HuH-7.5 (cell line): ENCODE measurements at regions not wholly inside any gene's neighbourhood (a gene's known extent, or its start where the extent isn't known, plus 50 kb on each side); places are given as distances from the start of the nearest gene placed in this dataset.

Source experiments
- DNase-seq: peaks from one replicate; pipeline ENCODE4 v3.0.0; 2011; ENCODE audit warnings: low spot score

DNA sequence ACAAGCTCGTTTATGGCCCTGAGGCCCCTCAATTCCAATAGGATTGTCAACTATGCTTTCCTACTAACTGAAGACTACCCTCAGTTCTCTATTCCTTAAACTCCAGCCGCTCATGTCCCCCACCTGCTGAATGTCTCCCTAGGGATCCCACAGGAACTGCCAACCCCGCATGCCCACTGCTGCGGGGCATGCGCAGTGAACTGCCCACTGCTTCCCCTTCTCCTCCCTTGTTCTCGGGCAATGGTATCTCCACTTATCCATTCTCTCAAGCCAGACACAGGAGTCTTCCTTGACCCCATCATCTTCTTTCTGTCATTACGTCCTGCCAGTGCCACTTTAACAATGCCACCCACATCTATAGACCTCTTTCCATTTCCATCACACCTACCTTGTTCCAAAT, 90.0 kb downstream of the FGF18 start:
- no peak for DNase-seq

- no peak for DNase-seq
Observed at GRCh38 chr5:171512397-171512796, 93.0 kb downstream of the FGF18 start.

DNA sequence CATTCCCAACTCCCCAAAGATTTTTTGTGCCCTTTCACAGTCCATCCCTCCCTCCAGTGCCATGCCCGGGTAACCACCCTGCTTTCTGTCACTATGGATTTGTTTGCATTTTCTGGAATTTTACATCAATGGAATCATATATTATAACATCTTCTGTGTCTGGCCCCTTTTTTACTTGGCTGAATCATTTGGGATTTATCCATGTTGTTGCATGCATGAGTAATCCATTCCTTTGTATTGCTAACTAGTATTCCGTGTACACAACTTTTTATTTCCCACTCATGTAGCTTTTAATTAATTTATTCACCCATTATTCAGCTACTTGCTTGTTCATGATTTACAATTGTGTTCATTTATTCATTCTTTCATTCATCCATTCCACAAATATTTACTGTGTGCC, 94.1 kb downstream of the FGF18 start:
- DNase-seq: no peak

- DNase-seq: no peak
Observed at GRCh38 chr5:171518916-171519315, 99.5 kb downstream of the FGF18 start.

- DNase-seq: no peak
Observed at GRCh38 chr5:171520300-171521174, 101.1 kb downstream of the FGF18 start.

DNA sequence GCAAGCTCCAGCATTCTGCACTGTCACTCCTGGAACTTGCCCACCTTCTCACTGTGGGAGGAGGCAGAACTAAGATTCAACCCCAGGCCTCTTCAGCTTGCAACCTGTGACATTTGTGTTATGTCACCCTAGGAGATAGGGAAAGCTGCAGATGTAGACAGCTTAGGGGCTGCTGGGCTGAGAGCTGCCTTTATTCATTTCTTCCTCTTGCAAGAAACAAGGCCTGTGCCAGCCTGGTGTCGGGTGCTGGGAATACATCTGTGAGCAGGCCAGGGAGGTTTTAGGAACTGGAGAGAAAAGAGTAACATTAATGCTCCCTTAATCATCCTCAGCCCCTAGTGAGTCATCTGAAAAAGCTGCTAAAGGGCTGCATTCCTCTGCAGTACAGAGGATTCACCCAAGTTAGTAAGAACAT, 101.8 kb downstream of the FGF18 start:
- DNase-seq: no peak

DNA sequence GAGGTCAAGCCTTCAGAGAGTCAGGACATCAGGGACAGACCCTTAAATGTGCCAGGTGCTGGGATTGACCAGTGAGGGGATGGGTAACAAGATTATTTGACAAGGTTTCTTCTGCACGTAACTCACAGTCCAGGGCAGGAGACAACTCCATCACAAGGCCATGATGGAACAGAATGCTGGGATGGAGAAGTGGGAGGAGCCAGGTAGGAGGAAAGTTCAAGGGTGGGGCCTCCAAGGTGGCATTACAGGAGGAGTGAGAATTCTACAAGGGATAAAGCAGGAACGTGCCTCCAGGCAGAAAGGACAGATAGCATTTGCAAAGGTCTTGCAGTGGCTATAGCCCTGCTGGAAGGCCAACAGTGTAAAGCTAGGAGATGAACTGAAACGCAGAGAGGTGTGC, 102.2 kb downstream of the FGF18 start:
- DNase-seq: no peak

GRCh38 chr5:171523781-171524180, 104.3 kb downstream of the FGF18 start:
- DNase-seq: no peak

DNA sequence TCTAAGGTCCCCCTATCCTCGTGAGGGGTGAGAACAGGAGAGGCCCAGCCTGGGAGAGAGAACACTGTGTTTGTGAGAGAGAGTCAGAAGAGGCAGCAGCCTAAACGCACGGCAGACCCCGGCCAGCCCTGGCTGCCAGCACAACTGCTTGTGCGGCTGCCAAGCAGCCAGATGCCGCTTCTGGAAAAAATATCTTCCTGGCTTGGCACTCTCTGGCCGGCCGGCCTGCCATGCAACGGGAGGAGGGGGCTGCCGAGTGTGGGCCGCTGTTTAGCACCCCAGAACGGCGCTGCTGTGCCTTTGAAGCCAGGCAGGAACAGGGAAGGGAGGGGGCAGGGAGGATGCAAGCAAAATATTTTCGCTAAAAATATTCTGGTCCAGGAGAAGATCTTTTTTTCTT, 105.0 kb downstream of the FGF18 start:
- DNase-seq: no peak

DNA sequence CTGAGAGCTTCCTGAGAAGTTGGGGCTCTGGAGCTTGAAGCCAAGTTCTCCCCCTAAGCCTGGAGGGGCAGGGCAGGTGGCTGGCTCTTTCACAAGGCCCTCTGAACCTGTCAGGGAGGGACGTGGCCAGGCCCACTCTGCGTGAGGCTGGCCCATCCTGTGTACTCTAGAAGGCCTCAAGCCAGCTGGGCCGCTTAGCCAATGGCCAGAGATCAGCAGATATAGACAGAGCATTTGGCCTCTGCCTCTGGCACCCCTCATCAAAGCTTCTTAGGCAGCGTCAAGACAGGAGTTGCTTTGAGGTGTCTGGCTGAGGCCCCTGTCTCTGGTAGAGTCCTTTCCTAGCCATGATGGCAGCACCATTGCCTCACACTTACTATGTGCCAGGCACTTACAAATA, 105.6 kb downstream of the FGF18 start:
- DNase-seq: no peak

GRCh38 chr5:171528036-171528435, 108.6 kb downstream of the FGF18 start:
- DNase-seq: no peak

- DNase-seq: no peak
Observed at GRCh38 chr5:171528865-171529614, 109.6 kb downstream of the FGF18 start.

- no peak for DNase-seq
Observed at GRCh38 chr5:171531638-171532037, 112.2 kb downstream of the FGF18 start.

DNA sequence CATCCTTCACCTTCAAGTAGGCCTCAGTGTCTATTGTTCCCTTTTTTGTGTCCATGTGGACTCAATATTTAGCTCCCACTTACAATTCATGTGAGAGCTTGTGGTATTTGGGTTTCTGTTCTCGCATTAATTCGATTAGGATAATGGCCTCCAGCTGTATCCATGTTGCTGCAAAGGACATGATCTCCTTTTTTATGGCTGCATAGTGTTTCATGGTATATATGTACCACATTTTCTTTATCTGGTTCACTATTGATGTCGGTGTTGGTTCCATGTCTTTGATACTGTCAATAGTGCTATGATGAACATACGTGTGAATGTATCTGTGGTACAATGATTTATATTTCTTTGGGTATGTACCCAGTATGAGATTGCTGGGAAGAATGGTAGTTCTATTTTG, 113.7 kb downstream of the FGF18 start:
- no peak for DNase-seq

DNA sequence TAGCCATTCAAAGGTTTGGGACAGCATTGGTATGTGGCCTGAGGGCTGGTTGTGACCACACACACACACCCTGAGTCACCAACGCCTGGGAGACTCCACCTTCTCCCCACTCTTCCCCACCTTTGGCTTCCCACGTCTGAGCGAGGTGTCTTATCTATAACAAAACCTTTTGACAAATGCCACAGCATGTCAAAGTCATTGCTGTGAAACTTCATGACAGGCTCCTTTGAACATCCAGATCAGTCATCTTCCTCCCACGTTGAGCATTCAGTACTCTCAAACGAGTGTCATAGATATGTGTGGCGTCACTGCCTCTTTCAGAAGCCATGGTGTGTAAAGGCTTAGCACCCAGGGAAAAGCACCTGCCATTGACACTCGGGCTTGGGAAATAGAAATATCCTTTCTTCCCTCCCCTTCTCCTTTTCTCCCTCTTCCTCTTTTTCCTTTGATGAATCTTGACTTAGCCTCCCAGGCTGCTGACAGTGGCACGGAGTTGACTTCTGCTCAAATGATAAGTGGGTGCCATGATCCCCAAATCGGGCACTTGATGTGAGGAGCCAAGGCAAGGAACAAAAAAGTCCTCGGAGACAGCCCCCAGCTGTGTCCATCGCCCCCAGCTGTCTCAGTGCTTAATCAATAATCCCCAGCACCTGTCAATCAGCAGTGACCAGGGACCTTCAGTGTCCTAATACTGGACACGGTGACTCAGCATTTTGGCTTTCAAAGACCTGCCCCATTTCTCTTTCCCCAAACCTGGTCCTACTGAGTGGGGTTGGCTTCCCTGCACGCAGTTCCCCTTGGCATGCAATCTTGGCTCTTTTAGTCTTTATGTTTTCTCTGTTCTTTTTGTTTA, 114.8 kb downstream of the FGF18 start:
- no peak for DNase-seq

GRCh38 chr5:171535162-171535561, 115.7 kb downstream of the FGF18 start:
- DNase-seq: no peak

DNA sequence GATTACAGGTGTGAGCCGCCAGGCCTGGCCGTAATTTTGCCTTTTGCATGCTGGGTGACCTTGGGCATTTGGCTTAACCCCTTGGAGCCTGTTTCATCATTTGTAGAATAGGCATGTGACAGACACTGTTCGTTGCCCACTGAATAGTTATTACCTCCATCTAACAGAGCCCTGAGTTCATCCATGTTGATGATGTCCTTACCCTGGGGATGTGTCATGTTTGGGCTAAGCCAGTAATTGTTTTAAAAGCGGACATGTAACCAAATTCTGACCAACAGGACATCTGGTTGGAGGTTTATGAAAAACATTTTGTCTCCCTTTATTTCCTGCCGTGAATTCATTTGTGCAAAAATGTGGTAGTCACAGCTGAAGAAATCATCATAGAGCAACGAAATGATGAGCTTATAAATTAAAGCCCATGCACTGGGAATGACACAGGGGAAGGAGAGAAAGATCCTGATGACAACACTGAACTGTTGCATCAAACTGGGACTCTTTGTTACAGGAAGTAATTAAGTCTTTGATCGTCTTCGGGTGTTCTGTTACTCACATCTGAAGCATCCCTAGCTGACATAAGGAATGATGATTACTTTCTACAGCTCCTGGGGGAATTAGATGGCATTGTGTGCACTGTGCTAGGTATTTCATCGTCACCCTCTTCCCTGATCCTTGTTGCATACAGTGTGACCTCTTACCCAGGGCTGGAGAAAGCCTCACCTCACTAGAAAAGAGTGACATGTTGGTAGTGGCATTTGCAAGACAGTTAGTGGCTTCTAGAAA, 117.8 kb downstream of the FGF18 start:
- no peak for DNase-seq

GRCh38 chr5:171537923-171538537, 118.6 kb downstream of the FGF18 start:
- DNase-seq: no peak

- no peak for DNase-seq
Observed at GRCh38 chr5:171538681-171539080, 119.2 kb downstream of the FGF18 start.

GRCh38 chr5:171540865-171541264, 121.4 kb downstream of the FGF18 start:
- no peak for DNase-seq

DNA sequence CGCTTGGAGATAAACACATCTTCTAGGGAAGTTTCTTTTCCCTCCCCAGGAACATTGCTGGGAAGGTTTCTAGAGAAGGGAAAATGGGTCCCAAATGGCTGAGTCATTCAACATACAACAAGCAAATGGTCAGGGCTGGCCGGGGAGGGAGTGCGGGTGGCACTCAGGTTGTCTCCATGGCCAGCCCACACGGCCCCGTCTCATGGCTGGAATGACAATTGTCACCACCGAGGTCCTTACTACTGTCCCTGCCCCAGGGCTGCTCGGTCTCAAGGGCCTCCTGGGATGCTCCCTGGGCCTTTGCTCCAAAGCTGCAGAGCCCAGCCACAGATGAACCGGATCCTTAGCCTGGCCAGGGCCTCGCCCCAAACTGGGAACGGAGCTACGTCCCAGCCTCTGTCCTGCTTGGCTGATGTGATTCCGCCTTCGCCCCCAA, 121.9 kb downstream of the FGF18 start:
- no peak for DNase-seq
